Esophagus (tissue), 2 donors: ENCODE measurements at regions not wholly inside any gene's neighbourhood (a gene's known extent, or its start where the extent isn't known, plus 50 kb on each side); places are given as distances from the start of the nearest gene placed in this dataset.

Experiments used
- H3K27ac ChIP-seq, 2 donors: one replicate each; pipeline ENCODE4 v1.5.1; 2013; ENCODE audit warnings: low read depth in 2 of 2, mild to moderate bottlenecking in 2 of 2, inconsistent platforms in 1 of 2, low read length in 1 of 2, moderate library complexity in 1 of 2
- H3K27me3 ChIP-seq, 2 donors: one replicate each; pipeline ENCODE4 v1.6.1; 2013; ENCODE audit warnings: low read length in 2 of 2, control low read depth in 1 of 2, mild to moderate bottlenecking in 1 of 2; ENCODE audit not compliant: insufficient read depth in 2 of 2, control insufficient read depth in 1 of 2
- H3K36me3 ChIP-seq, 2 donors: one replicate each; pipeline ENCODE4 v1.6.1; 2013; ENCODE audit warnings: low read length in 1 of 2; ENCODE audit not compliant: control insufficient read depth in 2 of 2, insufficient read depth in 2 of 2
- H3K4me1 ChIP-seq, 2 donors: one replicate each; pipeline ENCODE4 v1.6.1; 2013; ENCODE audit warnings: low read length in 1 of 2; ENCODE audit not compliant: control insufficient read depth in 2 of 2, insufficient read depth in 2 of 2
- H3K4me3 ChIP-seq, 2 donors: one replicate each; pipeline ENCODE4 v1.5.1; 2013; ENCODE audit warnings: low read length in 2 of 2, mild to moderate bottlenecking in 2 of 2, low read depth in 1 of 2, moderate library complexity in 1 of 2
- H3K9me3 ChIP-seq, 2 donors: one replicate each; pipeline ENCODE4 v1.6.1; 2013; ENCODE audit warnings: mild to moderate bottlenecking in 2 of 2, low read depth in 1 of 2, low read length in 1 of 2, moderate library complexity in 1 of 2; ENCODE audit not compliant: control insufficient read depth in 2 of 2, insufficient read depth in 1 of 2
- WGBS, 2 donors: extraction: QIAGEN DNeasy Blood & Tissue Kit; methylation state at CpG; one replicate each; pipeline ENCODE4 v1.1.7; 2013; 5-methylcytosine and 5-hydroxymethylcytosine counted together
- donor health status: healthy with polysubstance abuse.
- donor health status: Bipolar disorder and iron deficiency.

DNA sequence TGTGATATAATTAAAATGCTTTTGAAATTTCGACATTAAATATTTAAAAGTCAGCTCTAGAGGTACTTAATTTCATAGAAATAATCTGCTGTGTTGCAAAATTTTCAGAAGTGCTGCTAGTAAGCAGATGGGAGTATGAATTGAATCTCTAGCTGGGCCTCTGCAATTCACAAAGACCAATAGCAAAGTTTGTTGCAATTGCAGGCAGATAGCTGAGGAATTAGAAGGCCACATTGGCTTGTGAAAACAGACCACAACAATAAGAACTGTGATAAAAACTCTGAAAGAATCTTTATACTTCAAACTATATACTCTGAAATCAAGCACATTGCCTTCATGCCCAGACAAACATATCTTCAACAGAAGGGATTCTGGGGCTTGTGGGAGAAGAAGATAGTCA, 636.3 kb upstream of the SOX9 start:
- H3K27me3 ChIP-seq: no peaks in the 10 kb centered on the region
- WGBS, 2 donors: 73 to 77% methylated on average over 1 of the region's 1 CpG
- no peak overlapping the region for H3K27ac ChIP-seq

DNA sequence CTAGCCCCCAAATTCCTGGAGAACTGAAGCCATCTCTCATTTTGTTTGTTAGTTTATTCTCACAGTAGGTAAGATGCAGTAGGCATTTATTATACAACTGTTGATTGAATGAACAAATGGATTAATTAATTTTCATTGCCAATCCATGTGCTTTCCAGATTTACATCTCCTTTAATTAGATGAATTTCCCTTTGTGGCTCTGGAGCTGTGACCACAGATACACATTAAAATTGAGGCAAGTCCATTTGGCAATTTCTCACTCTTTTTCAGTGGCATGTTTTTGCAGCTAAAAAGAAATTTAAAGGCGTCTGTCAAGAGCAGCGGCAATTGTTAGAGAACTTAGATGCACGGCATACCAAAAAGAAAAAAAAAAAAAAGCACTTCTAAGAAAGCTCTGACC, 635.4 kb upstream of the SOX9 start:
- 94% methylated on average over 3 of the region's 3 CpGs for WGBS, 2 donors
- no peaks in the 10 kb centered on the region for H3K4me1 ChIP-seq
- no peak overlapping the region for H3K27ac ChIP-seq

More for the DNA sequence above, 636.3 kb upstream of the SOX9 start:
- no peaks in the 10 kb centered on the region for H3K9me3 ChIP-seq
- H3K4me1 ChIP-seq: no peaks in the 10 kb centered on the region
- no peaks in the 10 kb centered on the region for H3K36me3 ChIP-seq
- H3K4me3 ChIP-seq: no peak overlapping the region

DNA sequence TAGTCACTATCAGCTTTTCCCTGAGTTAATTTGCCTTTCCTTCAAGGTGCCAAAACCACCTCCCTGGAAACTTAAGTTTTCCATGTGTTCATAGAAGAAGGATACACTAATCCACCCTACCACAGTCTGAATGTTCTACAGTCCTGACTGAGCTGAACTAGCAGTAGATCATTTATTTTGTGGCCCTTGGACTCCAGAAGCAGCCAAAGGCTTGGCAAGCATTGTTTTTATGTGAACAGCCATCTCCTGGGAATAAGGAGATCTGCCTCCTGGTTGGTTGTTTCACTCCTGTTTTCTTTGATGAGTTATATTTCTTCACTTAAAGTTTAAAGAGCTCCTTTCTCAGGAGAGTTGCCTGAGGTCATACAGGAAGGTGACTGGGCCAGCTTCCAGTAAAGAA, 634.6 kb upstream of the SOX9 start:
- Histone ChIP-seq H3K36me3 (no peaks in the 10 kb centered on the region), H3K4me1 (no peaks in the 10 kb centered on the region), H3K4me3 (no peak overlapping the region), H3K27ac (no peak overlapping the region), H3K9me3 (no peaks in the 10 kb centered on the region), H3K27me3 (no peaks in the 10 kb centered on the region)

More for the DNA sequence above, 635.4 kb upstream of the SOX9 start:
- no peaks in the 10 kb centered on the region for H3K27me3 ChIP-seq
- H3K9me3 ChIP-seq: no peaks in the 10 kb centered on the region
- H3K36me3 ChIP-seq: no peaks in the 10 kb centered on the region
- no peak overlapping the region for H3K4me3 ChIP-seq

DNA sequence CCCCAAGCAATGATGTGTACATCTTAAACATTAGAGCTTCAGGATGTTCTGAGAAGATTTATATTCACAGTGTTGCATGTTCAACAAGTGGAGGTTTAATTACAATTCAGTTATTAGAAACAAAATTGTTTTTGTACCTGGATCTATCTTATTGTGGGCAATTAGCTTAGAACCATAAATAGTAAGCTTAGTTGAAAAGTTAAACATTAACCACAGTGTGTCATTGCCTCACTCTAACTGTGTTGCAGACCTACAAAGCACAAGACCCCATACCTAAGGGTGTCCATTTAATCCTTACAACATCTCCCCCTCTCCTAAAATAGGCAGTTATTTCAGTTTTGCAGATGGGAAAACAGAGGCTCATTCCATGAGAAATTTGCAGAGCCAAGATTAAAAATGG, 632.0 kb upstream of the SOX9 start:
- Histone ChIP-seq H3K9me3 (no peaks in the 10 kb centered on the region), H3K4me3 (no peak overlapping the region), H3K27ac (no peak overlapping the region), H3K36me3 (no peaks in the 10 kb centered on the region), H3K4me1 (no peaks in the 10 kb centered on the region), H3K27me3 (no peaks in the 10 kb centered on the region)

DNA sequence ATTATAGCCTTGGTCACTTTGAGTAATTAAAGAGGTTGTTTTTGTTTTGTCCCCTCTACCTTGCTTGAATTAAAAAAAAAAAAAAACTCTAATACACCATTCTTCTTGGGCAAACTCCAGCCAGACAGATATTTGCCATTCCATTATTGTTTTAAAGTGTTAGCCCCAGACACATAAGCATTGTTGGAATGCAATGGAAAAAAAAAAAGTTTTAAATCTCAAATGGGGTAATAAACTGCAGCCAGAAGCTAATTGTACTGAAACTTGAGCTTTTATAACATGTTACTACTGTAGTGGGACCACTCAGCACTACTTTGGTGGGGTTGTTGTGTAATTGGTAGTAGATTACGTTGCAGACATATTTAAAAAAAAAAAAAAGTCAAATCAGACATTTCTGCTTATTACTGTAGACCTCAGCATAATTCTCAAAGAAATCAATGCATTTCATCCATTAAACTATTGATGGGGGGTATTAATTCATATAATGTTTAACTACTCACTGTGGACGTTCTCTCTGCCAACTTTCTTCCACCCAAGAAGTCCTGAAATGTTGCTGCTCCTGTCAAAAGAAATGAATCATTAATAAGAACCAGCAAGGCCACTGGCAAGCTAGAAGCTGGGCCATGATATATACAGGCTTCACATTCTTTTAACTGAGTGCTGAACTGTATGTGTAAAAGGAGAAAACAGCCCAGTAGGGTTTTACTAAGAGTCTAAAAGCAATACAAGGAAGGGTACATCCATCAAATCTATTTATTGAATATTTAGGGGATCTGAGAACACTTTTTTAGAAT, 626.6 kb upstream of the SOX9 start:
- no peaks in the 10 kb centered on the region for H3K36me3 ChIP-seq
- H3K4me1 ChIP-seq: no peaks in the 10 kb centered on the region
- no peak overlapping the region for H3K4me3 ChIP-seq
- H3K27me3 ChIP-seq: no peaks in the 10 kb centered on the region
- H3K9me3 ChIP-seq: no peaks in the 10 kb centered on the region
- 38 to 52% methylated on average over 2 of the region's 2 CpGs for WGBS, 2 donors
- no peak overlapping the region for H3K27ac ChIP-seq

DNA sequence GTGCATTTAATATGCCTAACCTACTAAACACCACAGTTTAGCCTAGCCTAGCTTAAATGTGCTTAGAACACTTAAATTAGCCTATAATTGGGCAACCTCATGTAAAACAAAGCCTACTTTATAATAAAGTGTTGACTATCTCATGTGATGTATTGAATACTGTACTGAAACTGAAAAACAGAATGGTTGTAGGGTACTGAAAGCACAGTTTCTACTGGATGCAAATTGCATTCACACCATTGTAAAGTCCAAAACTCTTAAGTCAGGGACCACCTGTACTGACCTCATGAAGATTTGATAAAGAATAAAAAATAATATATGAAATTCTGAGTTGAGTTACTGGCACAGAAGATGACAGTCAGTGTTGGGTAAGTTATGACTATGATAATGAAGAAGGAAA, 625.4 kb upstream of the SOX9 start:
- H3K36me3 ChIP-seq: no peaks in the 10 kb centered on the region
- no peak overlapping the region for H3K27ac ChIP-seq
- H3K27me3 ChIP-seq: no peaks in the 10 kb centered on the region
- H3K4me3 ChIP-seq: no peak overlapping the region
- H3K9me3 ChIP-seq: no peaks in the 10 kb centered on the region
- H3K4me1 ChIP-seq: no peaks in the 10 kb centered on the region

DNA sequence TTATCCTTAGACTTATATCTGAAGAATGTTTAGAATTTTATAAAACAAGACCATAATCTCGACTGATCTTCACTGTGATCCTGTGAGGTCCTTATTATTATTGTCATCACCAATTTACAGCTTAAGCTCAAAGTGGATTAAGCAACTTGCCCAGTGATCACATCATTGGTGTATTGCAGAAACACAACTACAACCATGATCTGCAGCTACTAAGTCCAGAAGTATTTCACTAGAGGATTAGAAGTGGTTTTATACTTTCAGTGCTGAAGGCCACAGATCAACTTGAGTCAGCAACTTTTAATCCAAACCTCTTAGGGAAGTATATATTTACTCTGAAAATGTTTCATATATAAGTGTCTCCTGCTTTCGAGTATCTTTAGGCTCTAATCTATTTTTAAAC, 624.3 kb upstream of the SOX9 start:
- Histone ChIP-seq H3K27me3 (no peaks in the 10 kb centered on the region), H3K4me3 (no peak overlapping the region), H3K36me3 (no peaks in the 10 kb centered on the region), H3K27ac (no peak overlapping the region), H3K4me1 (no peaks in the 10 kb centered on the region), H3K9me3 (no peaks in the 10 kb centered on the region)
- 48 to 54% methylated on average over 2 of the region's 2 CpGs for WGBS, 2 donors

DNA sequence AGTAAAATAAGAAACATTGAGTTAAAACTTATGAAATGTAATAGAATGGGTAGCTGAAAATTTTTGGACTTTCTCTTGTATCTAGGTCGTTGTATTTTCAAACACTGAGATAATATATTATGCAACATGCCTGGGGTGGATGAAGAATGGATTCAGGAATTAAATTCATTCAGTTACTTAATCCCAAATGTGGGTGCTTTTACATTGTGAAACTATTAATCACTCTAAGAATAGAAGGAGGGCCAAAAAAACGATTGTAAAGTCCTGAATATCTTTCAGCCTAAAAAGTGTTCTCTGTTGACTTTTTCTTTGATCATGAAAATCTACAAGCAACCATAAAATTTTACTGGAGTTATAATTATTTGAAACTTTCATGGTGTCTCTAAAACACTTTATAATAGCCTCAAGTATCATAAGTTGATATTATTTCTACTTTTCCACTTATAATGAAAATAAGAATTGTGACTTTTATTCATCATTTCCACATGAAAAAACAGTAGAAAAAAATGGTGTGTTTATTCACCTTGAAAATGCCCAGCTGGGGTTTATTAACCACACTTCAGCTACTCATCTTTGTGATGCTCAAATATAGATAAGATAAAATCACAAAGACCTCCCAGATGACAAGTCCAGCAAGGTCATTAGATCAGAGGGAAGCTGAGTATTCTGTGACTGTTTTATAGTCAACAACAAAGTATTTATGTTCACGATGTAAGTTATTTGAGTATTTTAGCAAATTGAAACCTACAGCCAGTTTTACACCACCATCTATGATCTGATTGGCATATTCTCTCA, 619.9 kb upstream of the SOX9 start:
- Histone ChIP-seq H3K4me1 (no peaks in the 10 kb centered on the region), H3K27me3 (no peaks in the 10 kb centered on the region), H3K36me3 (no peaks in the 10 kb centered on the region), H3K9me3 (no peaks in the 10 kb centered on the region), H3K27ac (no peak overlapping the region), H3K4me3 (no peak overlapping the region)
- 23 to 31% methylated on average over 3 of the region's 3 CpGs for WGBS, 2 donors

DNA sequence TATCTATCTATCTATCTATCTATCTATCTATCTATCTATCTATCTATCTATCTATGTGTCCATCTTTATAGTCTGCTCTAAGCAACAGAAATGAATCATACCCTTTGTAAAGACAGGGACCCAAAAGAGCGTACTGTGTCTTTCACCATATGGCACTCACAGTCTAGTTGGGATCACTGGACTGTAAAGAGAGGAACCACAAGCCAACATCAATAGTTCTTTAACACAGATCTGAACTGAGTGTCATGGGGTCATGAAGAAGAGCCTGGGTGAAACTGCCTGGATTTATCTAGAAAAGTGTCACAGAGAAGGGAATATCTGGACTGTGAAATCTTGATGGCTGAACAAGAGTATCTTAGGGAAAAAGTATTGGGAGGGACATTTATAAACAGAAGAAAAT, 619.1 kb upstream of the SOX9 start:
- H3K4me3 ChIP-seq: no peak overlapping the region
- no peaks in the 10 kb centered on the region for H3K27me3 ChIP-seq
- H3K36me3 ChIP-seq: no peaks in the 10 kb centered on the region
- no peak overlapping the region for H3K27ac ChIP-seq
- WGBS, 2 donors: 88 to 95% methylated on average over 1 of the region's 1 CpG
- no peaks in the 10 kb centered on the region for H3K4me1 ChIP-seq
- no peaks in the 10 kb centered on the region for H3K9me3 ChIP-seq

DNA sequence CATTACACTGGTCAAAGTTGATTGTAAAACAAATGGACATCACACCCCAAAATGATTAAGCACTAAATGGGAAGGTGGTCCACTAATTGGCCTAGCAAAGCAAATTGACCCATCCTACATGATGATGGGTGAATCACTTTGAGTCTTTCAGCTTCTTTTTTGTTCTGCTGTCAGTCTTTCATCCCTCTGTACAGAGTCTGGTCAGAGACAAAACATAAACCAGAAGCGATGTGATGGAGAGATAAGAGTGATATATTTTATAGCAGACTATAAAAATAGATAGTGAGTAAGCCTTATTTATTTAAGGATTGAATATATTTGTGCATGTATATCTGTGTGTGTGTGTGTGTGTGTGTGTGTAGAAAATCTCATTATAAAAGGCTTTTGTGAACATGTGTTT, 618.4 kb upstream of the SOX9 start:
- Histone ChIP-seq H3K4me1 (no peaks in the 10 kb centered on the region), H3K27ac (no peak overlapping the region), H3K4me3 (no peak overlapping the region), H3K36me3 (no peaks in the 10 kb centered on the region), H3K9me3 (no peaks in the 10 kb centered on the region), H3K27me3 (no peaks in the 10 kb centered on the region)
- 82 to 92% methylated on average over 1 of the region's 1 CpG for WGBS, 2 donors
